ENCODE measurements at regions not wholly inside any gene's neighbourhood (a gene's known extent, or its start where the extent isn't known, plus 50 kb on each side); places are given as distances from the start of the nearest gene placed in this dataset.

- TF ChIP-seq SREBF2 (IDR thresholded peaks at IDR 0.05) (no peak), SMC3 (IDR thresholded peaks at IDR 0.05) (no peak), MYC (IDR thresholded peaks at IDR 0.05; ENCODE audit: borderline replicate concordance, low read length) (no peak), E2F6 (IDR thresholded peaks at IDR 0.05; ENCODE audit: borderline replicate concordance, low read depth) (no peak), RCOR1 (IDR thresholded peaks at IDR 0.05; ENCODE audit: low read depth, low read length) (no peak), RAD21 (conservative IDR thresholded peaks at IDR 0.05 in 1 of 2, IDR thresholded peaks at IDR 0.05 in 1 of 2) (no peak), POLR2AphosphoS2 (conservative IDR thresholded peaks at IDR 0.05; ENCODE audit: low read length) (no peak), CTCF (IDR thresholded peaks at IDR 0.05) (no peak), CEBPB (IDR thresholded peaks at IDR 0.05) (no peak), MAX (IDR thresholded peaks at IDR 0.05) (no peak), JUNB (IDR thresholded peaks at IDR 0.05) (no peak), RFX5 (IDR thresholded peaks at IDR 0.05) (no peak)
Measured at GRCh38 chr20:60339738-60340137, 381.5 kb downstream of the CDH26 start.
